ENCODE measurements at regions not wholly inside any gene's neighbourhood (a gene's known extent, or its start where the extent isn't known, plus 50 kb on each side); places are given as distances from the start of the nearest gene placed in this dataset.

DNA sequence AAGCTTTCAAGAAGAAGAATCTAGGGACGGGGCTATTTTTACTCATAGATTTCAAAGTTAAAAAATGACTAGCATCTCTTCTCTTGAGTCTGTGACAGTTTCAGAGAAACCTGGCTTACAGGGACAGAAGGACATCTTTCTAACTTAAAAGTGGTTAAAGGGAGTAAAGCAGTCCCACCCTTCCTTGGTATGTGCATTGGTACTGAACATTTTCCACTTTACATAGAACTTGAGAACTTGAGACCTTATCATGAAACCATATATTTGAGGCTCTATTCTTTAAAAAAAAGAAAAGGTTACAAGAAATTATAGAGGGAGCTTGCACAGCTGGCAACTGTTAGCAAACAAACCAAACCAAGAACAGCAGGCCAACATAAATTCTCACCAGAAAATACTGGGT lies 73.4 kb upstream of the GAREM1 start:
- DNase-seq (ENCODE audit: low read depth), result no peak

DNA sequence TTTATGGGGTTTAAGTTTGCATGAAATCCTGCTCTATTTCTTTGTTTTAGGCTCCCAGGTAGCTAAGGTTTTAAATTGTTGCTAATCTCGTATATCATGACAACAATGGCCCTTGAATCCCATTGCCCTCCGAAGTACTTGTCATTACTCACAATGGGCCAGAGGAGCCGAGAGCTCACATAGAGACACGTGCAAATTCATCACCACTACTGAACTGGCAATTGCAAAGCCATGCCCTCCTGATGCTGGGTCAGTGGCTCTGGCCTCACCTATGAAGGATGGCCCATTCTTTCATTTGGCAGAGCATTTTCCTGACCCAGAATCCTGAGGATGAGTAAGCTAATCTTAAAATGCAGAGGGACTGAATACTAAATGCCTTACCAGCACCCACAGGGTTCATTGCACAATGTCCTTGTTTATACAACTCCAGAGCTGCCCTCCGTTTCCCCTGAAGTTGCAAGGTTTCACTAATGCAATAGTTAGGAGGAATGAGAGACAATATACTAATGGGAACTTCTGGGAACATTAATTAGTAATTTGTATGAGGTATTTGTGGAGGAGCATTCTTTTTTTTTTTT lies 71.6 kb upstream of the GAREM1 start:
- DNase-seq (ENCODE audit: low read depth), result no peak

DNA sequence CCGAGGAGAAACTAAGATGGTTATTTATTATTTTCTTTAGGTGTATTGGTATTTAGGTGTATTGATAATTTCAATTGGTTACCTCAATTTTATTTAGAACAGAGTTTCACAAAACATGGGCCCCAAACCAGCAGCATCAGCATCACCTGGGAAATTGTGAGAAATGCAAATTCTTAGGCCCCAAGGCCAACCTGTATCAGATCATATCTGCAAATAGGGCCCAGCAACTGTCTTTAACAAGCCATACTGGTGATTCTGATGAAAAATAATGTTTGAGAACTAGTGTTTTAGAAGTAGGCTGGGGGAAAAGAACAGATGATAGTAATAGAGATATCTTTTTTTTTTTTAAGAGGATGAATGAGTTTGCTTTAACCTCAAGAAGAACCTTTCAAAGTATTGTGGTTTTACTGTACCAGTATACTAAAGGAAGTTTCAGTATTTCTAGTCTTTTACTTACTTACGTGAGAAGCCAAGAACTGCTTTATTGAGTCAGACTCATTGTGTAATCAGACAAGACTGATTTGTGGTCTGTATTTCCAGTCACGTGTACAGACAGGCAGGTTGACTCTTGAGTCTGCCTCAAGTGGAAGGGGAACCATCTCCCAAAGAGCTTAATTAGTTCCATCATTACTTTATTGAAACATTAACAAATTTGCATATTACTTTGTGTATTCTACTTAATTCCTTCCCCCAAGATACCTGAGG lies 60.4 kb upstream of the GAREM1 start:
- DNase-seq (ENCODE audit: low read depth), result no peak

DNA sequence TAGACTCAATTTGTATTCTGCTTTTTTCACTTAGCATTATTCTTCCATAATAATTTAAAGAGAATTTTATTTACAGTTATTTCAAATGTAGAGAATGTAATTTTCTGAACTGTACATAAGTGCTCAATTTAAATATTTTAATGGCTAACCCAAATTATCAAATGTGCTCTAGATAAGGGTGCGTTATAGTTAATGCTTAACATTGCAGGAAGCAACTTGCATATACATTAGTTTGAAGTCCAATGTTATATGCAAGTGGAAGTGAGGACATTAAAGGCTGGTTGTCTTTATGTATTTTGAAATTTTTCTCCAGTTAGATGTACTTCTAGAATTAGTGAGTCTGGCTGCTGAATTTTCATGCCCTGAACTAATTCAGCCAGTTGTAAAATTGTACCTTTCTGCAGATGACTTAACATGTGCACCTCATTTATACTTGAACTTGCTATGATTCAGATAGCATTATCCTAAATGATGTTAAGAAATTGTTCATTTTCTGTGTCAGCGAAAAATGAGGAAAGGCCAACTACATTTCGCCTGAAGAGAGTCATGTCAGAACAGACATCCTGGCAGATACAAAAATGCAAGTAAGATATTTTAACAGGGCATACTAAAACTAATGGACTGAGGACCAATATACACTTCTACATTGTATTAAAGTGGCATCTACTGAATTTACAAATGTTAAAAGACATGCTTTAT lies 59.2 kb upstream of the GAREM1 start:
- no peak for DNase-seq (ENCODE audit: low read depth)

DNA sequence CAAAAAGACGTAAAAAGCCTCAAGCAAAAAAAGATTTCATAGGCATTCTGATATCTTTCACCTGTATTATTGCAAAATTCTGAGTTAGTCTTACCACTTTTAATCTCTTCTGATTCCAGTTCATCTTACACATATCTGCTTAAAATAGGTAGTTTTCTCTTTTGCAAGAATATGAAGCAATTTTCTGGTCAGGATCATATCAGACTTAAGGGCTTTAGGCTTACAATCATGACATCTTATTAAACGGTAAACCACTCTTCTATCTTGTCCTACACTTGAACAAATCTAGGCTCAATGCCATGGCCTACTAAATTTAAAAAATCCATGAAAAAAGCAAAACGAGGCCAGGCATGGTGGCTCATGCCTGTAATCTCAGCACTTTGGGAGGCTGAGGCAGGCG lies 50.1 kb upstream of the GAREM1 start:
- no peak for DNase-seq (ENCODE audit: low read depth)
